Neutrophil (primary cell): ENCODE measurements at regions not wholly inside any gene's neighbourhood (a gene's known extent, or its start where the extent isn't known, plus 50 kb on each side); places are given as distances from the start of the nearest gene placed in this dataset.

ENCODE experiments used
- H3K27ac ChIP-seq: fragments of 200-600 bp; sonication (generic); 2 replicates; pipeline ENCODE4 v1.5.1; 2016; ENCODE audit warnings: mild to moderate bottlenecking, moderate library complexity
- H3K27me3 ChIP-seq: fragments of 200-600 bp; sonication (generic); 2 replicates; pipeline ENCODE4 v1.6.0; 2016; ENCODE audit warnings: mild to moderate bottlenecking
- H3K36me3 ChIP-seq: fragments of 200-600 bp; sonication (generic); 2 replicates; pipeline ENCODE4 v1.5.1; 2017
- H3K4me1 ChIP-seq, 2 experiments: fragments of 200-600 bp in 1 of 2; sonication (generic) in 1 of 2; 1 replicate in 1 of 2; 2 replicates in 1 of 2; pipeline versions ENCODE4 v1.5.1 to v1.6.1; 2013 to 2016; ENCODE audit warnings: low read depth in 1 of 2, low read length in 1 of 2, mild to moderate bottlenecking in 1 of 2, moderate library complexity in 1 of 2; ENCODE audit not compliant: control insufficient read depth in 1 of 2, insufficient read depth in 1 of 2
- H3K4me3 ChIP-seq, 2 experiments: fragments of 200-600 bp in 1 of 2; sonication (generic) in 1 of 2; 1 replicate in 1 of 2; 2 replicates in 1 of 2; pipeline ENCODE4 v1.5.1; 2013 to 2016; ENCODE audit warnings: low read depth in 1 of 2, low read length in 1 of 2, mild to moderate bottlenecking in 1 of 2, moderate library complexity in 1 of 2
- H3K9me3 ChIP-seq: fragments of 200-600 bp; sonication (generic); 2 replicates; pipeline ENCODE4 v1.5.1; 2016
- CTCF ChIP-seq: fragments of 200-600 bp; sonication (generic); IDR thresholded peaks from 2 replicates; pipeline ENCODE4 v1.5.1; 2016; ENCODE audit warnings: antibody characterized with exemption

GRCh38 chr7:18262058-18262457, 233.5 kb upstream of the HDAC9 start:
- H3K4me3 ChIP-seq, result no peak overlapping the region
- no peak overlapping the region for H3K27ac ChIP-seq
- TF ChIP-seq CTCF, result no peak
- H3K4me1 ChIP-seq, result no peaks in the 10 kb centered on the region
- no peaks in the 10 kb centered on the region for H3K27me3 ChIP-seq
- H3K9me3 ChIP-seq, result no peaks in the 10 kb centered on the region
- H3K36me3 ChIP-seq, result no peaks in the 10 kb centered on the region

- no peak overlapping the region for H3K27ac ChIP-seq
- no peaks in the 10 kb centered on the region for H3K4me1 ChIP-seq
- H3K36me3 ChIP-seq, result no peaks in the 10 kb centered on the region
- no peaks in the 10 kb centered on the region for H3K27me3 ChIP-seq
- no peaks in the 10 kb centered on the region for H3K9me3 ChIP-seq
- no peak overlapping the region for H3K4me3 ChIP-seq
- TF ChIP-seq CTCF, result no peak
Measured at GRCh38 chr7:18265611-18266281, 229.8 kb upstream of the HDAC9 start.

- Histone ChIP-seq H3K27ac (no peak overlapping the region), H3K4me1 (no peaks in the 10 kb centered on the region), H3K27me3 (no peaks in the 10 kb centered on the region), H3K9me3 (no peaks in the 10 kb centered on the region), H3K4me3 (no peak overlapping the region), H3K36me3 (no peaks in the 10 kb centered on the region)
- no peak for TF ChIP-seq CTCF
Measured at GRCh38 chr7:18268571-18268970, 227.0 kb upstream of the HDAC9 start.

GRCh38 chr7:18276380-18276779, 219.2 kb upstream of the HDAC9 start:
- Histone ChIP-seq H3K27ac (no peak overlapping the region), H3K27me3 (no peaks in the 10 kb centered on the region), H3K36me3 (no peaks in the 10 kb centered on the region), H3K9me3 (no peaks in the 10 kb centered on the region), H3K4me3 (no peak overlapping the region), H3K4me1 (no peaks in the 10 kb centered on the region)
- no peak for TF ChIP-seq CTCF

- H3K4me3 ChIP-seq, result no peak overlapping the region
- TF ChIP-seq CTCF, result no peak
- H3K27me3 ChIP-seq, result no peaks in the 10 kb centered on the region
- no peaks in the 10 kb centered on the region for H3K36me3 ChIP-seq
- no peaks in the 10 kb centered on the region for H3K9me3 ChIP-seq
- H3K27ac ChIP-seq, result no peak overlapping the region
- peaks cover 0 to 7% of the 10 kb centered on the region in 2 experiments for H3K4me1 ChIP-seq
Measured at GRCh38 chr7:18278316-18278715, 217.2 kb upstream of the HDAC9 start.

- H3K4me3 ChIP-seq, result no peak overlapping the region
- peaks cover 0 to 7% of the 10 kb centered on the region in 2 experiments for H3K4me1 ChIP-seq
- no peak overlapping the region for H3K27ac ChIP-seq
- H3K36me3 ChIP-seq, result no peaks in the 10 kb centered on the region
- H3K9me3 ChIP-seq, result no peaks in the 10 kb centered on the region
- no peaks in the 10 kb centered on the region for H3K27me3 ChIP-seq
- no peak for TF ChIP-seq CTCF
Measured at GRCh38 chr7:18283045-18283444, 212.5 kb upstream of the HDAC9 start.
